Fibroblast of lung (primary cell): ENCODE measurements at regions not wholly inside any gene's neighbourhood (a gene's known extent, or its start where the extent isn't known, plus 50 kb on each side); places are given as distances from the start of the nearest gene placed in this dataset.
A peak's percentile ranks its signal among the peaks of the same experiment; 100 is the strongest.

Experiments used
- DNase-seq, 2 donors: peaks; one replicate each; pipeline versions ENCODE4 v3.0.0 to v3.0.0-alpha.2; 2010; ENCODE audit warnings: low read depth in 2 of 2
- H2AFZ ChIP-seq: 2 replicates; pipeline ENCODE4 v1.5.1; 2012; ENCODE audit warnings: low read length, control low read depth, inconsistent platforms
- H3K27ac ChIP-seq: 2 replicates; pipeline ENCODE4 v1.5.1; 2011; ENCODE audit warnings: low read length, control low read depth; ENCODE audit not compliant: insufficient read depth
- H3K27me3 ChIP-seq: 2 replicates; pipeline ENCODE4 v1.5.1; 2011; ENCODE audit warnings: mild to moderate bottlenecking, low read length; ENCODE audit not compliant: control insufficient read depth, insufficient read depth
- H3K36me3 ChIP-seq: 2 replicates; pipeline ENCODE4 v1.5.1; 2011; ENCODE audit warnings: low read length; ENCODE audit not compliant: control insufficient read depth, insufficient read depth
- H3K4me1 ChIP-seq: 2 replicates; pipeline ENCODE4 v1.5.1; 2011; ENCODE audit warnings: low read length; ENCODE audit not compliant: control insufficient read depth, insufficient read depth; ENCODE audit errors: extremely low read depth
- H3K4me2 ChIP-seq: 2 replicates; pipeline ENCODE4 v1.5.1; 2011; ENCODE audit warnings: low read length, control low read depth; ENCODE audit not compliant: insufficient read depth; ENCODE audit errors: extremely low read depth
- H3K4me3 ChIP-seq, 4 experiments: fragments of 200-600 bp in 1 of 4; sonication (generic) in 1 of 4; replicated peaks in 1 of 4; 2 replicates each; pipeline ENCODE4 v1.5.1; 2011 to 2016; ENCODE audit warnings: low read length in 4 of 4, low read depth in 3 of 4, mild to moderate bottlenecking in 3 of 4, control low read depth in 2 of 4, inconsistent platforms in 1 of 4, mixed read lengths in 1 of 4; ENCODE audit not compliant: insufficient read depth in 1 of 4; ENCODE audit errors: control extremely low read depth in 1 of 4
- H3K79me2 ChIP-seq: 2 replicates; pipeline ENCODE4 v1.5.1; 2012; ENCODE audit warnings: mild to moderate bottlenecking, low read length, inconsistent platforms; ENCODE audit not compliant: control insufficient read depth, insufficient read depth
- H3K9ac ChIP-seq: 2 replicates; pipeline ENCODE4 v1.5.1; 2011; ENCODE audit warnings: mild to moderate bottlenecking, low read length, control low read depth; ENCODE audit not compliant: insufficient read depth
- H3K9me3 ChIP-seq: 2 replicates; pipeline ENCODE4 v1.5.1; 2012; ENCODE audit warnings: low read depth, low read length; ENCODE audit not compliant: control insufficient read depth, insufficient read depth
- H4K20me1 ChIP-seq: 2 replicates; pipeline ENCODE4 v1.5.1; 2011; ENCODE audit warnings: low read length; ENCODE audit not compliant: control insufficient read depth, insufficient read depth; ENCODE audit errors: extremely low read depth
- EZH2 ChIP-seq: IDR thresholded peaks from 2 replicates; pipeline ENCODE4 v1.5.1; 2012; ENCODE audit warnings: low read length, control low read depth, mild to moderate bottlenecking; ENCODE audit errors: missing control alignments
- TF ChIP-seq, protein P1 (sequence below), 2 donors: IDR thresholded peaks in 1 of 2; conservative IDR thresholded peaks in 1 of 2; 1 replicate in 1 of 2; 2 replicates in 1 of 2; pipeline ENCODE4 v1.5.1; 2011 to 2012; ENCODE audit warnings: low read length in 2 of 2, control low read depth in 1 of 2, inconsistent platforms in 1 of 2, low read depth in 1 of 2, mild to moderate bottlenecking in 1 of 2

DNA sequence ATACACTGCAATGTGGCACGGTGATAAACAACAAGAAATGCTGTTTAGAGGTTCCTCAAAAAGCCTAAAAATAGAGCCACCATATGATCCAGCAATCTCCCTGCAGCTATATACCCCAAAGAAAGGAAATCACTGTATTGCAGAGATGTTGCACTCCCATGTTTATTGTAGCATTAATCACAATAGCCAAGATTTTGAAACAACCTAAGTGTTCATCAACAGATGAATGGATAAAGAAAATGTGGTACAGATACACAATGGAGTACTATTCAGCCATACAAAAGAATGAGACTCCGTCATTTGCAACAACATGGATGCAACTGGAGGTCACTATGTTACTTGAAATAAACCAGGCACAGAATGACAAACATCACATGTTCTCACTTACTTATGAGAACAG lies 365.8 kb upstream of the DIPK2B start:
- Histone ChIP-seq H2AFZ (no peak overlapping the region), H3K9ac (no peak overlapping the region), H3K79me2 (no peaks in the 10 kb centered on the region), H3K4me2 (no peak overlapping the region), H3K9me3 (no peaks in the 10 kb centered on the region), H3K4me3 (no peak overlapping the region), H3K4me1 (no peaks in the 10 kb centered on the region), H3K27me3 (no peaks in the 10 kb centered on the region), H4K20me1 (no peaks in the 10 kb centered on the region), H3K27ac (no peak overlapping the region), H3K36me3 (no peaks in the 10 kb centered on the region)
- TF ChIP-seq, protein P1, sequence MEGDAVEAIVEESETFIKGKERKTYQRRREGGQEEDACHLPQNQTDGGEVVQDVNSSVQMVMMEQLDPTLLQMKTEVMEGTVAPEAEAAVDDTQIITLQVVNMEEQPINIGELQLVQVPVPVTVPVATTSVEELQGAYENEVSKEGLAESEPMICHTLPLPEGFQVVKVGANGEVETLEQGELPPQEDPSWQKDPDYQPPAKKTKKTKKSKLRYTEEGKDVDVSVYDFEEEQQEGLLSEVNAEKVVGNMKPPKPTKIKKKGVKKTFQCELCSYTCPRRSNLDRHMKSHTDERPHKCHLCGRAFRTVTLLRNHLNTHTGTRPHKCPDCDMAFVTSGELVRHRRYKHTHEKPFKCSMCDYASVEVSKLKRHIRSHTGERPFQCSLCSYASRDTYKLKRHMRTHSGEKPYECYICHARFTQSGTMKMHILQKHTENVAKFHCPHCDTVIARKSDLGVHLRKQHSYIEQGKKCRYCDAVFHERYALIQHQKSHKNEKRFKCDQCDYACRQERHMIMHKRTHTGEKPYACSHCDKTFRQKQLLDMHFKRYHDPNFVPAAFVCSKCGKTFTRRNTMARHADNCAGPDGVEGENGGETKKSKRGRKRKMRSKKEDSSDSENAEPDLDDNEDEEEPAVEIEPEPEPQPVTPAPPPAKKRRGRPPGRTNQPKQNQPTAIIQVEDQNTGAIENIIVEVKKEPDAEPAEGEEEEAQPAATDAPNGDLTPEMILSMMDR (conservative IDR thresholded peaks at IDR 0.05 in 1 of 2, IDR thresholded peaks at IDR 0.05 in 1 of 2; ENCODE audit: low read depth in 1 of 2, low read length in 2 of 2): no peak
- TF ChIP-seq EZH2: no peak
- no peak for DNase-seq

DNA sequence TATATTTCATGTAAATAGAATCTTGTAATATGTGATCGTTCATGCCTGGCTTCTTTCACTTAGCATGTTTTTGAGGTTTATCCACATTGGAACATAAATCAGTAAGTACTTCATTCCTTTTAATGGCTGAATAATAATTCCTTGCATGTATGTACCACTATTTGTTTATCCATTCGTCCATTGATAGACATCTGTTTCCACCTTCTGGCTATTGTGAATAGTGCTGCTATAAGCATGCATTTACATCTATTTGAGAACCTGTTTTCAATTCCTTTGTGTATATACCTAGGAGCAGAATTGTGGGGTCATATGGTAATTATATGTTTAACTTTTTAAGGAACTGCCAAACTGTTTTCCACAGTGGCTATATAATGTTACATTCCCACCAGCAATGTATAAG lies 356.7 kb upstream of the DIPK2B start:
- Histone ChIP-seq H3K27ac (no peak overlapping the region), H3K27me3 (no peaks in the 10 kb centered on the region), H3K4me3 (no peak overlapping the region), H4K20me1 (no peaks in the 10 kb centered on the region), H3K9ac (no peak overlapping the region), H3K9me3 (no peaks in the 10 kb centered on the region), H3K4me2 (no peak overlapping the region), H3K4me1 (no peaks in the 10 kb centered on the region), H3K79me2 (no peaks in the 10 kb centered on the region), H2AFZ (no peak overlapping the region), H3K36me3 (no peaks in the 10 kb centered on the region)
- peak in 1 of 2 donors; percentile 17 for DNase-seq
- TF ChIP-seq EZH2: no peak
- TF ChIP-seq, protein P1 (conservative IDR thresholded peaks at IDR 0.05 in 1 of 2, IDR thresholded peaks at IDR 0.05 in 1 of 2; ENCODE audit: low read depth in 1 of 2, low read length in 2 of 2): no peak

DNA sequence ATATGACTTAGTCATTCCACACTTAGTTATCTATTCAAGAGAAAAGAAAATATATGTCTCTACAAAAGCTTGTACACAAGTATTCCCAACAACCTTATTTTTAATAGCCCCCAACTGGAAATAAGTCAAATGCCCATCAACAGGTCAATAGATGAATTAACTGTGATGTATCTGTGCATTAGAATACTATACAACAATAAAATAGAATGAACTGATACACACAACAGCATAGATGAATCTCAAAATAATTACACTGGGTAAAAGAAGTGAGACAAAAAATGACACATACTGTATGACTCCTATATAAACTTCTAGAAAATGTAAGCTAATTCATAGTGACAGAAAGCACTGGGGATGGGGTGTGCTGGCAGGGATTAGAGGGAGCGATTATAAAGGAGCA lies 354.1 kb upstream of the DIPK2B start:
- Histone ChIP-seq H2AFZ (no peak overlapping the region), H4K20me1 (no peaks in the 10 kb centered on the region), H3K79me2 (no peaks in the 10 kb centered on the region), H3K9me3 (no peaks in the 10 kb centered on the region), H3K4me3 (no peak overlapping the region), H3K4me1 (no peaks in the 10 kb centered on the region), H3K27me3 (no peaks in the 10 kb centered on the region), H3K27ac (no peak overlapping the region), H3K9ac (no peak overlapping the region), H3K36me3 (no peaks in the 10 kb centered on the region), H3K4me2 (no peak overlapping the region)
- no peak for DNase-seq
- no peak for TF ChIP-seq EZH2
- TF ChIP-seq, protein P1 (conservative IDR thresholded peaks at IDR 0.05 in 1 of 2, IDR thresholded peaks at IDR 0.05 in 1 of 2; ENCODE audit: low read depth in 1 of 2, low read length in 2 of 2): no peak
